NB4 (cell line): ENCODE measurements at regions not wholly inside any gene's neighbourhood (a gene's known extent, or its start where the extent isn't known, plus 50 kb on each side); places are given as distances from the start of the nearest gene placed in this dataset.

Experiments used
- DNase-seq: peaks from one replicate; pipeline ENCODE4 v3.0.0; 2010; ENCODE audit warnings: low read depth
- H3K4me3 ChIP-seq: one replicate; pipeline ENCODE4 v1.5.1; 2011; ENCODE audit warnings: mild to moderate bottlenecking, low read depth, low read length, moderate library complexity
- MYC ChIP-seq: IDR thresholded peaks from 2 replicates; pipeline ENCODE4 v1.6.1; 2011; ENCODE audit warnings: low read depth, low read length
- POLR2A ChIP-seq: IDR thresholded peaks from 2 replicates; pipeline ENCODE4 v1.6.1; 2011; ENCODE audit warnings: mild to moderate bottlenecking; ENCODE audit not compliant: insufficient read length; ENCODE audit errors: extremely low read depth
- TF ChIP-seq, protein P1 (sequence below): IDR thresholded peaks from 2 replicates; pipeline ENCODE4 v1.6.1; 2011; ENCODE audit warnings: low read depth, low read length
- TF ChIP-seq, protein P2 (sequence below): IDR thresholded peaks from one replicate; pipeline ENCODE4 v1.5.1; 2012; ENCODE audit warnings: low read depth, low read length

DNA sequence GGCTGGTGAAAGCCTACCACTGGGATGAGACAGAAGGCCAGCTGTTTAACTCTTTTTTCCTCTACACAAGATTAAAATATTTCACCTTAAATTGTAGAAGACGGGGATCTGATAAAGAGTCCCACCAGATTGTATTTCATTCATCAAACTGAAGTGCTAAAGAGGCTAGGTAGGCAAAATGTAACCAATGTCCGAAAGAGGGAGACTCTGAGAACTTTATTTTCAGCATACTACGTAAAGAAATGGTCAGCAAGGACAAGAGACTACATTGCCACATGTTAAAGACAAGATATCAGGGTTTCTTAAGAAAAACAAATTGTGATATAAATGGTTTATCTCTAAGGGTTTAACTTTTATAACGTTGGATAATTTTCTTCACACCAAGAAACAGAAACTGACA, 71.6 kb upstream of the INPP4B start:
- no peak for TF ChIP-seq POLR2A
- TF ChIP-seq, protein P1, sequence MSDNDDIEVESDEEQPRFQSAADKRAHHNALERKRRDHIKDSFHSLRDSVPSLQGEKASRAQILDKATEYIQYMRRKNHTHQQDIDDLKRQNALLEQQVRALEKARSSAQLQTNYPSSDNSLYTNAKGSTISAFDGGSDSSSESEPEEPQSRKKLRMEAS = no peak
- no peak for DNase-seq
- no peak overlapping the region for H3K4me3 ChIP-seq

DNA sequence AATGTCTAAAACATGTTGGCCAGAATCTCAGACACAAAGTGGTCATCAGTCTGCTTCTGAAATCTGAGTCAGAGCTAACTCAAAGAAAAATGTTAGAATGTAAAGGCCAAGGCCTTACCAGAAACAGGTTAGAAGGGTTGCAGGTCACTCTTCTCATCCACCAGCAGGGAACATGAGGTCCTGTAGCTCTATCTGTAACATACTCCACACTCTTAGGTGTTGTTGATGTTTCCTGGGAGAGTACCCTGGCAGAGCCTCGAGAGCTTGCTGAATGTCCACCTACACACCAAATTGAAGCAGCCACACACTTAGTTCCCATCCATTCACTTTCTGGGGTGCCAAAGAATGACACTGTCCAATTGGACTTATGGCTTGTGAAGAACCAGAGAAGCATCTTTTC, 76.6 kb upstream of the INPP4B start:
- H3K4me3 ChIP-seq = no peak overlapping the region
- TF ChIP-seq, protein P1 = no peak
- TF ChIP-seq MYC (no peak), POLR2A (no peak)
- TF ChIP-seq, protein P2, sequence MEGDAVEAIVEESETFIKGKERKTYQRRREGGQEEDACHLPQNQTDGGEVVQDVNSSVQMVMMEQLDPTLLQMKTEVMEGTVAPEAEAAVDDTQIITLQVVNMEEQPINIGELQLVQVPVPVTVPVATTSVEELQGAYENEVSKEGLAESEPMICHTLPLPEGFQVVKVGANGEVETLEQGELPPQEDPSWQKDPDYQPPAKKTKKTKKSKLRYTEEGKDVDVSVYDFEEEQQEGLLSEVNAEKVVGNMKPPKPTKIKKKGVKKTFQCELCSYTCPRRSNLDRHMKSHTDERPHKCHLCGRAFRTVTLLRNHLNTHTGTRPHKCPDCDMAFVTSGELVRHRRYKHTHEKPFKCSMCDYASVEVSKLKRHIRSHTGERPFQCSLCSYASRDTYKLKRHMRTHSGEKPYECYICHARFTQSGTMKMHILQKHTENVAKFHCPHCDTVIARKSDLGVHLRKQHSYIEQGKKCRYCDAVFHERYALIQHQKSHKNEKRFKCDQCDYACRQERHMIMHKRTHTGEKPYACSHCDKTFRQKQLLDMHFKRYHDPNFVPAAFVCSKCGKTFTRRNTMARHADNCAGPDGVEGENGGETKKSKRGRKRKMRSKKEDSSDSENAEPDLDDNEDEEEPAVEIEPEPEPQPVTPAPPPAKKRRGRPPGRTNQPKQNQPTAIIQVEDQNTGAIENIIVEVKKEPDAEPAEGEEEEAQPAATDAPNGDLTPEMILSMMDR = no peak
- DNase-seq = no peak

DNA sequence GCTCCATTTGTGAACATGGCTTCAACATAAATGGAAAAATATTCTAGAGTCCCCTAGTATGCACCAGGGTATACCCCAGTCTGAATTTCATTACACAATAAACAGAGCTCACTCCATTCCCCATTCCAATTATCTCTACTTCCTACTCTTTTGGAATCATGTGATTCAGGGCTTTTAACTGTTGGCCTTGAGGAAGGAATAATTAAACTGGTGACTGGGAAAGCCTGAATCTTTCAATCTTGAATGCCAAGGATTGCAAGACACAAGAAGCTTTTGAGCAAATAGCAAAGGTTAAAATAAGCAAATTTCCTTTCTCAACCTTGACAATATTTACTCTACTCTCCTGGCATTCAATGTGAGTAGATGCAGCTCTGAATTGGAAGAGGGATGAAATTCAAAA, 77.5 kb upstream of the INPP4B start:
- TF ChIP-seq, protein P2 = no peak
- TF ChIP-seq, protein P1 = no peak
- TF ChIP-seq POLR2A (no peak), MYC (no peak)
- no peak for DNase-seq
- no peak overlapping the region for H3K4me3 ChIP-seq

DNA sequence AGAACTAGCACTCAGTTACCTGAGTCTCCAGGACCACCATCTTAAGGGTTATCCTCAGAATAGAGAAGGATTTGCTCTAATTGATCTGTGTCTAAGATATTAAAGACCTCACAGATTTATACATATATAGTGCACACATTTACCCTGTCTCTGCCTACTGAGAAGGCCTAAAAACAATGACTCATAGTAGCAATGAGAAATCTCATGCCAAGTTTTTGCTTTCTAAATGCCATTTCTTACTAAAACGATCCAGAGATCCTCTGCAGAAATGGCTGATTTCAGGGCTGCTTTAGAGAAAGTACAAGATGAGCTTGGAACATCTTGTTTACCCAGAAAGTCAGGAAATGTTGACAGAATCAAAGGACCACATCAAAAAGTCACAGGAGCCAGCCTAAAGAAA, 79.1 kb upstream of the INPP4B start:
- DNase-seq = no peak
- TF ChIP-seq MYC = no peak
- no peak for TF ChIP-seq POLR2A
- TF ChIP-seq, protein P2 = no peak
- TF ChIP-seq, protein P1 = no peak
- no peak overlapping the region for H3K4me3 ChIP-seq

DNA sequence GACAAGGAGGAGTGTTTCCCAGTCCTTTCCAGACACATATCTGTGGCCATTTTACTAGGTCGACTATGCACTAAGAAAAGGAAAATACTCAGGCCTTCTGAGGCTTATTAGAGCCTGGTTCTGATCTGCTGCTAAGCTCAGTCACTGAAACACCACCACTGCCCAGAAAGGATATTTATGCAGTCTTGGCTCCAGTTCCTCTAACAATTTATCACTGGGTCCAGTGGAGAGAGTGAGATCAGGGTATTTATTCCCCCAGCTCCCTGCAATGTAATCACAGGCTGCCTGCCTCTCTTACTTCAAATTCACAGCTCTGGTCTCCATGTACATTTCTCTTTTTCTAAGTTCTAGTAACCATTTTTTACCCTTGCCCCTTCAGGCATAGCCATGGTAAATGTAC, 81.6 kb upstream of the INPP4B start:
- DNase-seq = no peak
- no peak overlapping the region for H3K4me3 ChIP-seq
- TF ChIP-seq, protein P1 = no peak
- TF ChIP-seq MYC (no peak), POLR2A (no peak)
- TF ChIP-seq, protein P2 = no peak

DNA sequence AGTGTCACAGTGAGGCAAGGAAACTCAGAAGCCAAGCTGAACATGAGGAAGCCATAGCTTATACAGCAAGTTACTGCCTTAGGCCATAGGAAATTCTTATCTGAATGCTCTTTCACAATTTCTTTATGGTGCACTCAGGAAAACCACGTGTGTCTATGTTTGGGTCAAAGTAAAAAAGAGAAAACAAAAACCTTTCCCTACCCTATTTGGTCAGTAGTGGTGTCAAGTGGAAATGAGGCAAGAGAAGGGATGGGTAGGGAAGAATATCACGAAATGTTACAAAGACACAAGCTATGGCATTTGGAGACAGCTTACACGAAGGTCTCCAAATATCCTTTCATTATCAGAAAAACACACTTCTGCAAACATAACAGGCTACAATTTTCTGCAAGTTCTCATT, 83.4 kb upstream of the INPP4B start:
- no peak for DNase-seq
- TF ChIP-seq, protein P1 = no peak
- TF ChIP-seq, protein P2 = no peak
- TF ChIP-seq POLR2A (no peak), MYC (no peak)
- no peak overlapping the region for H3K4me3 ChIP-seq
